ENCODE measurements at regions not wholly inside any gene's neighbourhood (a gene's known extent, or its start where the extent isn't known, plus 50 kb on each side); places are given as distances from the start of the nearest gene placed in this dataset.

- no peak for TF ChIP-seq POLR2A (IDR thresholded peaks at IDR 0.05)
- TF ChIP-seq CTCF (IDR thresholded peaks at IDR 0.05): no peak
These were observed 56.4 kb upstream of the LARP1 start for GRCh38 chr5:154698763-154699162.

All from Peyer's patch (tissue), 4 donors.